C4-2B (cell line): ENCODE measurements at regions not wholly inside any gene's neighbourhood (a gene's known extent, or its start where the extent isn't known, plus 50 kb on each side); places are given as distances from the start of the nearest gene placed in this dataset.

Experiments
- CTCF ChIP-seq: fragments of 450-650 bp; conservative IDR thresholded peaks from 2 replicates; pipeline ENCODE4 v1.5.1; 2017; ENCODE audit warnings: mild to moderate bottlenecking
- ZFX ChIP-seq: fragments of 450-650 bp; IDR thresholded peaks from 2 replicates; pipeline ENCODE4 v1.6.1; 2017

- TF ChIP-seq CTCF: peak; percentile 45; the same call in 1 of the 2 replicates
- no peak for TF ChIP-seq ZFX
Measured at GRCh38 chrX:40158036-40158706, 60.4 kb upstream of the BCOR start.
